Liver (tissue), 7 donors: ENCODE measurements at regions not wholly inside any gene's neighbourhood (a gene's known extent, or its start where the extent isn't known, plus 50 kb on each side); places are given as distances from the start of the nearest gene placed in this dataset.
"Not testable (repeated sequence)": the region's sequence is repeated elsewhere in the genome, so short reads cannot be mapped to it uniquely, and the experiment has no call there.

Experiments
- DNase-seq: peaks from one replicate; pipeline ENCODE4 v3.0.0-alpha.2; 2017; ENCODE audit warnings: low spot score
- H3K27ac ChIP-seq, 2 donors: one replicate each; pipeline ENCODE4 v1.7.0; 2013; ENCODE audit warnings: inconsistent platforms in 2 of 2, low read length in 2 of 2, control low read depth in 1 of 2, low read depth in 1 of 2, mild to moderate bottlenecking in 1 of 2
- H3K27me3 ChIP-seq, 4 donors: one replicate each; pipeline versions ENCODE4 v1.6.1 to v1.7.0; 2013; ENCODE audit warnings: low read length in 3 of 4, inconsistent platforms in 1 of 4, mild to moderate bottlenecking in 1 of 4, moderate library complexity in 1 of 4; ENCODE audit not compliant: control insufficient read depth in 4 of 4, insufficient read depth in 4 of 4
- H3K36me3 ChIP-seq, 4 donors: one replicate each; pipeline versions ENCODE4 v1.6.1 to v1.7.0; 2013; ENCODE audit warnings: low read length in 3 of 4, mild to moderate bottlenecking in 3 of 4, low read depth in 1 of 4, moderate library complexity in 1 of 4; ENCODE audit not compliant: control insufficient read depth in 4 of 4, insufficient read depth in 3 of 4
- H3K4me1 ChIP-seq, 4 donors: one replicate each; pipeline versions ENCODE4 v1.6.1 to v1.7.0; 2013; ENCODE audit warnings: low read length in 3 of 4, mild to moderate bottlenecking in 3 of 4, moderate library complexity in 1 of 4; ENCODE audit not compliant: control insufficient read depth in 4 of 4, insufficient read depth in 4 of 4
- H3K4me3 ChIP-seq, 3 donors: one replicate each; pipeline versions ENCODE4 v1.6.1 to v1.7.0; 2013; ENCODE audit warnings: low read length in 3 of 3, control low read depth in 1 of 3, low read depth in 1 of 3, mild to moderate bottlenecking in 1 of 3
- H3K9ac ChIP-seq, 2 donors: one replicate each; pipeline ENCODE4 v1.7.0; 2013; ENCODE audit warnings: low read length in 2 of 2, mild to moderate bottlenecking in 2 of 2, moderate library complexity in 2 of 2, control low read depth in 1 of 2, low read depth in 1 of 2
- H3K9me3 ChIP-seq, 4 donors: one replicate each; pipeline versions ENCODE4 v1.6.1 to v1.7.0; 2013; ENCODE audit warnings: low read length in 3 of 4; ENCODE audit not compliant: control insufficient read depth in 4 of 4
- EGR1 ChIP-seq, 2 donors: IDR thresholded peaks; 2 replicates each; pipeline ENCODE4 v1.6.1; 2016 to 2018; ENCODE audit warnings: antibody characterized with exemption in 2 of 2, low read depth in 2 of 2
- FOXA1 ChIP-seq: IDR thresholded peaks from 2 replicates; pipeline ENCODE4 v1.6.1; 2016; ENCODE audit warnings: antibody characterized with exemption
- FOXA2 ChIP-seq: IDR thresholded peaks from 2 replicates; pipeline ENCODE4 v1.6.1; 2016; ENCODE audit warnings: antibody characterized with exemption
- GABPA ChIP-seq, 2 donors: IDR thresholded peaks in 1 of 2; conservative IDR thresholded peaks in 1 of 2; 2 replicates each; pipeline ENCODE4 v1.6.1; 2016; ENCODE audit warnings: antibody characterized with exemption in 2 of 2, mild to moderate bottlenecking in 1 of 2, moderate library complexity in 1 of 2
- JUND ChIP-seq, 2 donors: IDR thresholded peaks; 2 replicates each; pipeline ENCODE4 v1.6.1; 2016; ENCODE audit warnings: antibody characterized with exemption in 2 of 2
- MAX ChIP-seq: IDR thresholded peaks from 2 replicates; pipeline ENCODE4 v1.6.1; 2016; ENCODE audit warnings: antibody characterized with exemption
- NR2F2 ChIP-seq: IDR thresholded peaks from 2 replicates; pipeline ENCODE4 v1.6.1; 2016; ENCODE audit warnings: antibody characterized with exemption
- RAD21 ChIP-seq, 2 donors: IDR thresholded peaks; 2 replicates each; pipeline ENCODE4 v1.6.1; 2016; ENCODE audit warnings: antibody characterized with exemption in 2 of 2, mild to moderate bottlenecking in 2 of 2
- RXRA ChIP-seq, 2 donors: IDR thresholded peaks; 2 replicates each; pipeline ENCODE4 v1.6.1; 2017 to 2018; ENCODE audit warnings: antibody characterized with exemption in 2 of 2, mild to moderate bottlenecking in 1 of 2
- SP1 ChIP-seq: IDR thresholded peaks from 2 replicates; pipeline ENCODE4 v1.6.1; 2018; ENCODE audit warnings: antibody characterized with exemption, mild to moderate bottlenecking
- YY1 ChIP-seq: IDR thresholded peaks from 2 replicates; pipeline ENCODE4 v1.6.1; 2016; ENCODE audit warnings: antibody characterized with exemption, mild to moderate bottlenecking
- WGBS: extraction: QIAGEN DNeasy Blood & Tissue Kit; methylation state at CpG from one replicate; pipeline ENCODE4 v1.1.7; 2013; 5-methylcytosine and 5-hydroxymethylcytosine counted together
- donor health status: healthy.
- donor health status: healthy.
- donor health status: healthy.
- donor health status: healthy.

GRCh38 chr1:71295350-71295749, 214.5 kb upstream of the ZRANB2 start:
- no peaks in the 10 kb centered on the region for H3K9me3 ChIP-seq
- no peak for DNase-seq
- H3K9ac ChIP-seq, result no peak overlapping the region
- WGBS, result 72% methylated on average over 3 of the region's 3 CpGs
- TF ChIP-seq SP1 (no peak), FOXA1 (no peak), RAD21 (IDR thresholded peaks at IDR 0.05) (no peak), NR2F2 (no peak), MAX (no peak), FOXA2 (no peak), EGR1 (IDR thresholded peaks at IDR 0.05; ENCODE audit: low read depth in 2 of 2) (no peak), RXRA (IDR thresholded peaks at IDR 0.05) (no peak), JUND (IDR thresholded peaks at IDR 0.05) (no peak), YY1 (no peak)
- H3K4me3 ChIP-seq, result no peak overlapping the region
- H3K27ac ChIP-seq, result no peak overlapping the region
- no peaks in the 10 kb centered on the region for H3K36me3 ChIP-seq
- no peaks in the 10 kb centered on the region for H3K4me1 ChIP-seq
- H3K27me3 ChIP-seq, result no peaks in the 10 kb centered on the region

- TF ChIP-seq MAX (no peak), GABPA (IDR thresholded peaks at IDR 0.05 in 1 of 2, conservative IDR thresholded peaks at IDR 0.05 in 1 of 2) (no peak), FOXA2 (no peak), EGR1 (IDR thresholded peaks at IDR 0.05; ENCODE audit: low read depth in 2 of 2) (no peak), RAD21 (IDR thresholded peaks at IDR 0.05) (no peak)
Measured at GRCh38 chr1:71294178-71294577, 213.3 kb upstream of the ZRANB2 start.

GRCh38 chr1:71292203-71292602, 211.4 kb upstream of the ZRANB2 start:
- no peak overlapping the region for H3K9ac ChIP-seq
- no peaks in the 10 kb centered on the region for H3K4me1 ChIP-seq
- H3K36me3 ChIP-seq, result no peaks in the 10 kb centered on the region
- H3K4me3 ChIP-seq, result no peak overlapping the region
- WGBS, result 57% methylated on average over 2 of the region's 2 CpGs
- H3K27ac ChIP-seq, result no peak overlapping the region
- no peaks in the 10 kb centered on the region for H3K27me3 ChIP-seq
- no peak for DNase-seq
- H3K9me3 ChIP-seq, result no peaks in the 10 kb centered on the region
- TF ChIP-seq EGR1 (IDR thresholded peaks at IDR 0.05; ENCODE audit: low read depth in 2 of 2) (no peak), GABPA (IDR thresholded peaks at IDR 0.05 in 1 of 2, conservative IDR thresholded peaks at IDR 0.05 in 1 of 2) (no peak), RXRA (IDR thresholded peaks at IDR 0.05) (no peak)

More at GRCh38 chr1:71294178-71294577, 213.3 kb upstream of the ZRANB2 start:
- no peak overlapping the region for H3K4me3 ChIP-seq
- no peaks in the 10 kb centered on the region for H3K9me3 ChIP-seq
- H3K4me1 ChIP-seq, result no peaks in the 10 kb centered on the region
- DNase-seq, result no peak
- no peak overlapping the region for H3K9ac ChIP-seq
- no peak overlapping the region for H3K27ac ChIP-seq
- H3K27me3 ChIP-seq, result no peaks in the 10 kb centered on the region
- H3K36me3 ChIP-seq, result no peaks in the 10 kb centered on the region
- 74% methylated on average over 5 of the region's 5 CpGs for WGBS

GRCh38 chr1:71290506-71291237, 209.8 kb upstream of the ZRANB2 start:
- not testable (repeated sequence) for DNase-seq, H3K4me3 ChIP-seq, H3K9me3 ChIP-seq, H3K27ac ChIP-seq, H3K36me3 ChIP-seq, H3K27me3 ChIP-seq, H3K4me1 ChIP-seq, H3K9ac ChIP-seq
- 88% methylated on average over 6 of the region's 6 CpGs for WGBS
